ENCODE measurements at regions not wholly inside any gene's neighbourhood (a gene's known extent, or its start where the extent isn't known, plus 50 kb on each side); places are given as distances from the start of the nearest gene placed in this dataset.

DNA sequence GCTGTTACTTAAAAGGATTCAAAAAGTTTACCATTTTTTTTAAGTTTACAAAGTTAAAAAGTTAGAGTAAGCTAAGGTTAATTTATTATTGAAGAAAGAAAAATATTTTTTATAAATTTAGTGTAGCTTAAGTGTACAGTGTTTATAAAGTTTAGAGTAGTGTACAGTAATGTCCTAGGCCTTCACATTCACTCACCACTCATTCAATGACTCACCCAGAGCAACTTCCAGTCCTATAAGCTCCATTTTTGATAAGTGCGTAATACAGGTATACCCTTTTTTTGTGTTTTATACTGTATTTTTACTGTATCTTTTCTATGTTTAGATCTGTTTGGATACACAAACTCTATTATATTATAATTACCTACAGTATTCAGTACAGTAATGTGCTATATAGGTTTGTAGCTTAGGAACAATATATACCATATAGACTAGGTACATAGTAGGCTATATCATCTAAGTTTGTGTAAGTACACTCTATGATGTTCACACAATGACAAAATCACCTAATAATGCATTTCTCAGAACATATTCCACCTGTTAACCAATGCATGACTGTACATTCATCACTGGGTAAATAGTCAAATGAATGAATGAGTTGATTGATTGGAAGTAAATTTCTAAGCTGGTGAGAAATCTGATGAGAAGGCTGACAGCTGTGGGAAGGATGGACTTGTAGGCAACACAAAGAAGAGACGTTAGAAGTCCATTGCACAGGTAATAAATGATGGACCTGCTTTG, 95.2 kb upstream of the CDIN1 start:
- DNase-seq (ENCODE audit: insufficient read length, low spot score) (no peak), FAIRE-seq (peak; percentile 31)

DNA sequence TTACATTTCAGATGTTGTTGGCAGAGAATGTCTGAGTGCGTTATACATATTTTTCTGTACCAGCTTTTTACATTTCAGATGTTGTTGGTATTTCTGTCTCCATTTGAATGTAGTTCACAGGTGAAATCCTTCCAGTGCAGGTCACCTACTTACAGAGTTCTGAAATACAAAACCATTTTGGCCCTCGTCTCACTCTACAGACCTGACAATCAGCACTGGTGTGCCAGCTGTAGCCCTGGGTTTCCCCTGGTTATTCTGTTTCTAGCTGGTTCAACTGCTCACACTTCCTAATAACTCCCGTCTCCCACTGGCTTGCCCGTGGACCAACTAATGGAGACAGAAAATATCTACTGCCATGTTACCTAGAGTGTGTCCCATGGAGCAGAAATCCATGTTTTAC, 87.5 kb upstream of the CDIN1 start:
- no peak for FAIRE-seq
- DNase-seq (ENCODE audit: insufficient read length, low spot score), result no peak

- peak; percentile 31 for FAIRE-seq
Observed at GRCh38 chr15:36495456-36495991, 83.9 kb upstream of the CDIN1 start.

GRCh38 chr15:36497901-36498300, 81.5 kb upstream of the CDIN1 start:
- FAIRE-seq (no peak), DNase-seq (ENCODE audit: insufficient read length, low spot score) (no peak)

More at GRCh38 chr15:36495456-36495991, 83.9 kb upstream of the CDIN1 start:
- no peak for DNase-seq (ENCODE audit: insufficient read length, low spot score)

DNA sequence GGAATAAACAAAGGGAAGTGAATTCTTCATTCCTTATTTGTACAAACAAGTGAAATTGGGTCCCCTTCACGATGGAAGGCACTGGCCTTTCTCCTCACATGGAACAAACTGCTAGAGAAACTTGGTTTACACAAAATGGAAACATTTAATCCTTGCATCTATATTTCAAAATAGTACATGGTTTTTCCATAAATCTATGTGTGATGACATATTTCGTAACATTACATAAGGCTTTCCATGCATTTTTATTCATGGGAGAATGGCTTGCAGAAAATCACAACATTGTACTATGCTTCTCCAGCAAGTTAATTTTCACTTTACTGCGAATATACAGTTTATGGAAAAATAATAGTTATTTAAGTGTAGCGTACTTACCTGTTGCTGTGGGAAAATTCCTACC, 81.0 kb upstream of the CDIN1 start:
- FAIRE-seq (no peak), DNase-seq (ENCODE audit: insufficient read length, low spot score) (no peak)

GRCh38 chr15:36498916-36499315, 80.5 kb upstream of the CDIN1 start:
- FAIRE-seq (no peak), DNase-seq (ENCODE audit: insufficient read length, low spot score) (no peak)

DNA sequence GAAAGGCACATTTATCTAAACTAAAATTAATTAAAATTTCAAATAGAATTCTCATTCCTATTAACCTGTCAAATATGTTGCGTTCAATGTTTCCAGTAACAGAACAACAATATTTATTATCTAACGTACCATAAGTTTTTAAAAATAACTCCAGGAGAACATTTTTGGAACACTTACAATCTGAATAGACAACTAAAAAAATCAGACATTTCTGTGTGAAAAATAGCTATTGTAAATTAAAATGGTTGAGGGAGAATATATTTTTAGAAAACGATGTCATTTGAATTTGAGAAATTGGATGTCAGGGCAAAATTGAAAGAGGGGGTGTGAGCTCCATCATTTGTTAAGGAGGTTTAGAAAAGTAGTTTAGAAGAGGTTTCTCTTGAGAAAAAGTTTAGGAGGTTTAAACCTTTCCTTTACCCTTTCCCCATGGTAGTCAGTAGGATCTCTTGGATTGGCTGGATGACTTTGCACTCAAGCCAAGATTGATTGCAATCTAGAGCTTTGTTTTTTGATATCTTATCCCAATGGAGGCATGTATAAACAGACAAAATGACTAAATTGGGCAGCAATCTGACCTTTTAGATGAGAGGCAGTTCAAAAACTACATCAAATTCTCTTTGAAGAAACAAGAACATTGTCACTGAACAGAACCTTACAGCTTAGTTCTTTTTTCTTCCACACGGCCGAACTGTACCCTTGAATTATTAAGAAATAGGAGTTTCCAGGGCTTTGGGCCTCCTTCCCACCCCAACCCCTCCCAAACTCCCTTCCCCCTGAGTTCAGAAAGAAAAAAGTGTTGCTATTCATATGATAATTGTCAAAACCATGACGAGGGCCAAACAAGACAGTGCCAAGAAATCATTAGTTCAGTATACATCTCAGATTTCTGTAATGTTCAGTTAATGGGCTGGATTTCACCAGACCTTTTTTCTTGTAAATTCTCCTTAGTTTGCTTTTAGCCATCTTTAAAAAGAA, 79.7 kb upstream of the CDIN1 start:
- no peak for FAIRE-seq
- no peak for DNase-seq (ENCODE audit: insufficient read length, low spot score)

DNA sequence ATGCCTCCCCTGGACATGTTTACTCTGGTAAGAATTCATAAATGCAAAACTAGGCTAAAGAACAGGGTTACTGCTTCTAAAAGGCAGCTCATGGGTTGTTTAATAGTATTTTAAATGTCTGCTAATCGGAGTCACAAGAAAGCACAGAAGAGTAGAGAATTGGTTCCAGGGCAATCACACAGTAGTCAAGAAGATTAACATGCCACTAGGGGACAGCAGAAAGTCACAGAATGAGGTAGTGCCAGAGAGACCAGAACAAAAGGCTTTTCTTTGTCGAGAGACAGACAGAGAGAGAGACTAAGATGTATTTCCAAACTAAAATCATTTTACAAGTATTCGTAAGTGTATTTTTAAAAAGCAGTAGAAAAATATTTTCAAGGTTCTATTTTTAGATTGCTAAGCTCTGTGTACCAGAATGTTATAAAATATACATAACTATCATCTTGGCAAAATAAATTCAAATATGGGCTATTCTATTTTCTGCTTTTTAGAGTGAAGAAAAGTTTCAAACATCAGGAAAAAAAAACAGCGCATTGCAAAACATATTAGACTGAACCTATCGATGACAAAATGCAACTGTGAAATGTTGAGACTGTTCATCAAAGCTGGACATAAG, 78.3 kb upstream of the CDIN1 start:
- FAIRE-seq, result no peak
- peak; percentile 41 for DNase-seq (ENCODE audit: insufficient read length, low spot score)

DNA sequence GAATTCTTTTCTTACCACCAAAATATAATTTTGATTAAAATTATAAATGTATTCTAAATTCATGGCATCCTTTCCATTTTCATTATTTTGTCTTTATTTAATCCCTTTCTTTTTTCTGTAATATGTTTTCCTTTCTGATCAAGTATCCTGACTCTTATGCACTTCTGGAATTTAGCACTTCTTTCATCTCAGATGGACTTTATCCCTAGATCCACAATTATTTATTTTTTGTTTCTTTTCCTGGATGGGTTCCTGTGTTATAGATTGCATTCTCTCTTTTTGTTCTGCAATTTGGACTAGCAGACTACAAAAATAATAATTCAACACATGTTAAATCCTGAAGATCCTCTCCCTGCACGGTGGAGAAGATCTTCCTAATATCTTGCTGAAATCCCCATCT, 76.9 kb upstream of the CDIN1 start:
- no peak for DNase-seq (ENCODE audit: insufficient read length, low spot score)
- FAIRE-seq, result no peak

GRCh38 chr15:36506733-36507356, 72.6 kb upstream of the CDIN1 start:
- FAIRE-seq, result peak; percentile 23
- DNase-seq (ENCODE audit: insufficient read length, low spot score), result no peak

DNA sequence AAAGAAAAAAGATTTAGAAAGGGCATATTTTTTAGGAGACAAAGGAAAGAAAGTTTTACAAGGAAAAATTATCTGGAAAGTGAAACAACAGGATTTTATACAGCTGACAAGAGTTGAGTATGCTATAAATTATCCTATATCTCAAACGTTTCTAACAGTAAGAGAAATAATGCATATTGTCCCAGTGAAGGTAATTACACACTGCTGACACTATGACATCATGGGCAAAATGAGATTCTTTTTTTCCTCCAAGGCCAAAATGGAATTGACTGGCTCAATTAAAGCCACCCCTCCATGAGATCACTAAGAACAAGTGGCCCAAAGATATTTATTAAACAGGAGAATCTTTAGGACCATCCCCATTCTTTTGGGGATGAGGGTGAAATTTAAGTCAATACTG, 72.0 kb upstream of the CDIN1 start:
- no peak for FAIRE-seq
- DNase-seq (ENCODE audit: insufficient read length, low spot score), result no peak

- no peak for FAIRE-seq
Observed at GRCh38 chr15:36511594-36511993, 67.8 kb upstream of the CDIN1 start.

DNA sequence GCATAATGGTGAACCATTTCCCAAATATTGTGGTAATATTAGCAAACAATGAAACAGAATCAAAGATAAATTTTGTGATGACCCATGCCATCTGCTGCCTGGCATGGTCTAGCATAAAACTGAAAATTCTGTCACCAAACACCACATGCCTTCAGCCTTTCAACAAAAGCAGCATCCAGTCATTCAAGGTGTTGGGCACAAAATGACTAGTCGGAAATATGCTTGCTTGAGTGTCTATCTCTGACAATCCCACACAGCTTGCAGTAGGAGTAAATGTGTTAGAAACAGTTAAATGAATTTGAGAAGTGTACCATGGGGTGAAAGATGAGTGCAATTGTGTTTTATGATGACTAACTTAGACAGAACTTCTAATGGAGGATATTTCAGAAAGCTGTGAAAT, 61.7 kb upstream of the CDIN1 start:
- DNase-seq (ENCODE audit: insufficient read length, low spot score) (no peak), FAIRE-seq (no peak)

More at GRCh38 chr15:36511594-36511993, 67.8 kb upstream of the CDIN1 start:
- DNase-seq (ENCODE audit: insufficient read length, low spot score), result no peak

- FAIRE-seq (no peak), DNase-seq (ENCODE audit: insufficient read length, low spot score) (no peak)
Observed at GRCh38 chr15:36519067-36519466, 60.4 kb upstream of the CDIN1 start.

GRCh38 chr15:36525430-36525829, 54.0 kb upstream of the CDIN1 start:
- DNase-seq (ENCODE audit: insufficient read length, low spot score), result no peak
- no peak for FAIRE-seq

DNA sequence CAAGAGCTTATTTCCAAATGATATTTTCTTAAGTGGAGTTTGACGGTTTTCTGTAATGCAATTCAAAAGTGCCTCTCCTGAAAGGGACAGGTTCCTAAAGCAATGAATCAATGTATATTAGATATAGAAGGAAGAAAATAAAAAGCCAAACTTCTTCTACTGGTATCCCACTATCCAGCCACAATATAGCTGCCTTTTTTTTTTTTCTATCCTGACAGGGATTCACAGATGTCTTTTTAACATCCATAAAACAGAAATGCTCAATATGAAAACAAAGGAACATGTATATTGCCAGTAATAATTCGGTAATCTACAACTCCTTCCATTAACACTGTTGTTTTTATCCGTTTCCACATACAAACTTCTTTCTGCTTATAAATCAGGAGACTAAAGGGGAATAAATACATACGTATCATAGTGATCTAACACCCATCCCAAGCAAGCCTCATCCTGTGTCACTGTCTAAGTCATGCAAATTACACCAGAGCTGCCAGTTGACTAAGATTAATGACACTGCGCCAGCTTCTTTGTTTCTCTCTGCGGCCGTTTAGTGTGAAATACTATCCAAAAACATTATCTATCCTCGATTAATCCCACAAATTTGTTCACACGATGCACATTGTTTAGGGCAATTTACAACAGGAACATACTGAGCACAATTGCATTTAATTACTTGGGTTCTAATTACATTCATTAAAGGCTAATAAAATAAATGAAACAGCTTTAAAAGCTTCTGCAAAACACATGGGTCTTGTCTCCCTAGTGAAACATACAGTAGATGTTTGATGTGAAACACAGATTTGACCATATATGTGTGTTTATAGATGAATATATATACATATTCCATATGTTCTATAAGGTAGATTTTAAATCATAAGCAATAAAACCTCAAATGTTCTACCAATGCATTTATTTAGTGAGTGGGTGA, 51.9 kb upstream of the CDIN1 start:
- no peak for DNase-seq (ENCODE audit: insufficient read length, low spot score)
- no peak for FAIRE-seq

DNA sequence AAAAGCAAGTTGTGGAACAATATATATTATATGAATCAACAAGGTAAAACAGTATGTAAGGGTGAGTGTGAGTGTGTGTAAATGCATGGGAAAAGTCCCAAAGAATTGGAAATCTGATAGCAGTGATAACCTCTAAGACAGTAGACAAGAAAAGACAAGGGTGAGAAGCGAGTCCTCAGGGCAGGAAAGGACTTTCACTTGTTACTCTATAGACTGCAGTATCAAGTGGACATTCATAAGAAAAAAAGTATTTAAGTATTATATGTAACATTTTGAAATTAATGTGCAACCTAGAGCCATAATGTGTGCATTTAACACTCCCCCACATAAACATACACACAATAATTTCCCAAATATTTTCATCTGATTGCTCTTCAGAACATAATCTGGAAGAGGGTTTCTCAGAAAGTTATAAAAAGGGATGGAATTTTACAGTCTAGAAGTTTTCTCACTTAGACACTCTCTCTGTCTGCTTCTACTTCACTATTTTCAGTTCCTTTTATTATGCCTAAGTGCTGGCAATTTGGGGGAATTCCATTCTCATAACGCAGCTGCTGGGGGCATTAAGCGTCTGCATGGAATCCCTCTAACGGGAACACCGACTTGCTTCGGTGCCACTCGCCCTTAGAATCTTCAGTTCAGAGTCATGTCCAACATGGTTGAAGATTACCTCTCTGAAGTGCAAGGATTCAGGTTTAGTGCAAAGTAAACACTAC, 50.0 kb upstream of the CDIN1 start:
- FAIRE-seq, result no peak
- no peak for DNase-seq (ENCODE audit: insufficient read length, low spot score)
